GM21390 (cell line): ENCODE measurements at regions not wholly inside any gene's neighbourhood (a gene's known extent, or its start where the extent isn't known, plus 50 kb on each side); places are given as distances from the start of the nearest gene placed in this dataset.
"Not testable (repeated sequence)": the region's sequence is repeated elsewhere in the genome, so short reads cannot be mapped to it uniquely, and the experiment has no call there.

Source experiments
- ATAC-seq: cut with Tn5 transposase; IDR thresholded peaks from one replicate; pipeline ENCODE4 v1.9.1; 2021; ENCODE audit not compliant: unreplicated experiment

GRCh38 chr2:58727981-58728656 lies 487.0 kb upstream of the FANCL start:
- no peak for ATAC-seq

GRCh38 chr2:58721912-58722591 lies 480.9 kb upstream of the FANCL start:
- no peak for ATAC-seq

GRCh38 chr2:58720770-58721697 lies 479.9 kb upstream of the FANCL start:
- no peak for ATAC-seq

- no peak for ATAC-seq
Measured at GRCh38 chr2:58720033-58720769, 479.1 kb upstream of the FANCL start.

- ATAC-seq: no peak
Measured at GRCh38 chr2:58715344-58715743, 474.2 kb upstream of the FANCL start.

- ATAC-seq: no peak
Measured at GRCh38 chr2:58714238-58714637, 473.1 kb upstream of the FANCL start.

- no peak for ATAC-seq
Measured at GRCh38 chr2:58710795-58711279, 469.7 kb upstream of the FANCL start.

- ATAC-seq: no peak
Measured at GRCh38 chr2:58709687-58710354, 468.7 kb upstream of the FANCL start.

- no peak for ATAC-seq
Measured at GRCh38 chr2:58709274-58709673, 468.1 kb upstream of the FANCL start.

- ATAC-seq: no peak
Measured at GRCh38 chr2:58708565-58708964, 467.4 kb upstream of the FANCL start.

- no peak for ATAC-seq
Measured at GRCh38 chr2:58702302-58702885, 461.3 kb upstream of the FANCL start.

- ATAC-seq: peak; percentile 74
Measured at GRCh38 chr2:58701688-58702301, 460.7 kb upstream of the FANCL start.

GRCh38 chr2:58700591-58700990 lies 459.5 kb upstream of the FANCL start:
- no peak for ATAC-seq

- ATAC-seq: no peak
Measured at GRCh38 chr2:58699411-58699810, 458.3 kb upstream of the FANCL start.

- no peak for ATAC-seq
Measured at GRCh38 chr2:58698620-58699019, 457.5 kb upstream of the FANCL start.

GRCh38 chr2:58694114-58694513 lies 453.0 kb upstream of the FANCL start:
- ATAC-seq: not testable (repeated sequence)

GRCh38 chr2:58691041-58691440 lies 449.9 kb upstream of the FANCL start:
- not testable (repeated sequence) for ATAC-seq

- ATAC-seq: no peak
Measured at GRCh38 chr2:58688813-58689212, 447.7 kb upstream of the FANCL start.

- ATAC-seq: no peak
Measured at GRCh38 chr2:58686776-58687175, 445.7 kb upstream of the FANCL start.
